HCT116 (cell line): ENCODE measurements at regions not wholly inside any gene's neighbourhood (a gene's known extent, or its start where the extent isn't known, plus 50 kb on each side); places are given as distances from the start of the nearest gene placed in this dataset.
"Not testable (repeated sequence)": the region's sequence is repeated elsewhere in the genome, so short reads cannot be mapped to it uniquely, and the experiment has no call there.

Experiments
- ATAC-seq: fragments of 200-7000 bp; cut with Tn5 transposase; 2 replicates; pipeline ENCODE4 v1.9.1; 2020; ENCODE audit warnings: mild to moderate bottlenecking, moderate library complexity
- BruUV-seq: library from RNA; stranded (reverse); fragments of 400-500 nt; replicated peaks from 2 replicates; lab custom pipeline; 2021; lab: Mats Ljungman, UMichigan
- CTCF ChIA-PET: fragments of 300-600 bp; sonication (Branson Sonifier 250); formaldehyde crosslinking; loops from one replicate; lab custom pipeline; 2021; ENCODE audit warnings: antibody characterized with exemption; lab: Charles Lee
- POLR2A ChIA-PET: fragments of 300-600, 350-600 bp; sonication (Branson Sonifier 250); formaldehyde crosslinking; loops from one replicate; lab custom pipeline; 2021; ENCODE audit warnings: antibody characterized with exemption; lab: Charles Lee
- RAD21 ChIA-PET, 2 experiments: fragments of 300-600 bp; sonication (Branson Sonifier 250); formaldehyde crosslinking; loops; one replicate each; lab custom pipeline; 2023; ENCODE audit warnings: low total read pairs in 2 of 2; ENCODE audit not compliant: uncharacterized antibody in 2 of 2, unreplicated experiment in 2 of 2, low non-redundant PET in 1 of 2; lab: Charles Lee
- DNase-seq: peaks from one replicate; pipeline ENCODE4 v3.0.0-alpha.2; 2010; ENCODE audit warnings: low read depth, low spot score
- H2AFZ ChIP-seq: fragments of 200-600 bp; shearing (Covaris generic), sonication (generic); 2 replicates; pipeline ENCODE4 v1.6.1; 2017; ENCODE audit warnings: low read depth, mixed run types, mixed read lengths, antibody characterized with exemption, low read length; ENCODE audit not compliant: poor library complexity, severe bottlenecking
- H3K27ac ChIP-seq: 2 replicates; pipeline ENCODE4 v1.5.1; 2012; ENCODE audit warnings: low read depth, low read length
- H3K27me3 ChIP-seq: fragments of 200-600 bp; sonication (generic); 2 replicates; pipeline ENCODE4 v1.6.1; 2016; ENCODE audit warnings: mixed run types, low read length, mixed read lengths; ENCODE audit not compliant: insufficient read depth
- H3K36me3 ChIP-seq, 2 experiments: fragments of 200-500 bp in 1 of 2; fragments of 200-600 bp in 1 of 2; sonication (Bioruptor generic) in 1 of 2; sonication (generic) in 1 of 2; 2 replicates each; pipeline versions ENCODE4 v1.5.1 to v1.6.1; 2014 to 2016; ENCODE audit warnings: low read length in 2 of 2, inconsistent platforms in 1 of 2, mixed read lengths in 1 of 2, mixed run types in 1 of 2; ENCODE audit not compliant: insufficient read depth in 2 of 2, control insufficient read depth in 1 of 2
- H3K4me1 ChIP-seq, 2 experiments: fragments of 200-600 bp in 1 of 2; sonication (generic) in 1 of 2; 2 replicates each; pipeline versions ENCODE4 v1.5.1 to v1.6.1; 2012 to 2017; ENCODE audit warnings: low read length in 2 of 2, inconsistent platforms in 1 of 2, mild to moderate bottlenecking in 1 of 2, mixed read lengths in 1 of 2, mixed run types in 1 of 2, moderate library complexity in 1 of 2; ENCODE audit not compliant: insufficient read depth in 2 of 2, control insufficient read depth in 1 of 2
- H3K4me2 ChIP-seq: fragments of 200-600 bp; sonication (generic); 2 replicates; pipeline ENCODE4 v1.6.1; 2017; ENCODE audit warnings: mixed run types, low read length, mixed read lengths
- H3K4me3 ChIP-seq, 2 experiments: fragments of 200-600 bp in 1 of 2; sonication (generic) in 1 of 2; replicated peaks in 1 of 2; 2 replicates each; pipeline ENCODE4 v1.5.1; 2011 to 2016; ENCODE audit warnings: low read length in 2 of 2, control low read depth in 1 of 2, low read depth in 1 of 2, mild to moderate bottlenecking in 1 of 2, mixed read lengths in 1 of 2, mixed run types in 1 of 2
- H3K79me2 ChIP-seq: fragments of 200-600 bp; sonication (generic); 2 replicates; pipeline ENCODE4 v1.6.1; 2017; ENCODE audit warnings: mild to moderate bottlenecking, mixed run types, low read length, moderate library complexity, mixed read lengths; ENCODE audit not compliant: insufficient read depth
- H3K9ac ChIP-seq: fragments of 200-600 bp; sonication (generic); 2 replicates; pipeline ENCODE4 v1.6.1; 2016; ENCODE audit warnings: low read length, mixed read lengths
- H3K9me2 ChIP-seq: fragments of 200-600 bp; sonication (generic), shearing (Covaris generic); 2 replicates; pipeline ENCODE4 v1.6.1; 2017; ENCODE audit warnings: mixed run types, mild to moderate bottlenecking, moderate library complexity; ENCODE audit not compliant: insufficient read depth
- H3K9me3 ChIP-seq, 2 experiments: fragments of 200-500 bp in 1 of 2; fragments of 200-600 bp in 1 of 2; sonication (Bioruptor generic) in 1 of 2; sonication (generic) in 1 of 2; 2 replicates each; pipeline ENCODE4 v1.6.1; 2014 to 2017; ENCODE audit warnings: low read length in 2 of 2, mixed read lengths in 2 of 2, inconsistent platforms in 1 of 2, low read depth in 1 of 2, mild to moderate bottlenecking in 1 of 2, mixed run types in 1 of 2, moderate library complexity in 1 of 2; ENCODE audit not compliant: control insufficient read depth in 1 of 2, insufficient read depth in 1 of 2
- H4K20me1 ChIP-seq: fragments of 200-600 bp; sonication (generic), shearing (Covaris generic); 2 replicates; pipeline ENCODE4 v1.6.1; 2017; ENCODE audit warnings: mixed run types, mild to moderate bottlenecking, moderate library complexity; ENCODE audit not compliant: insufficient read depth
- ATF3 ChIP-seq: IDR thresholded peaks from 2 replicates; pipeline ENCODE4 v1.6.1; 2012
- CBX3 ChIP-seq: IDR thresholded peaks from 2 replicates; pipeline ENCODE4 v1.6.1; 2012; ENCODE audit warnings: low read depth
- ELF1 ChIP-seq: IDR thresholded peaks from 2 replicates; pipeline ENCODE4 v1.6.1; 2012; ENCODE audit warnings: low read depth, borderline replicate concordance
- EZH2 ChIP-seq: fragments of 200-600 bp; sonication (generic); IDR thresholded peaks from 2 replicates; pipeline ENCODE4 v1.6.1; 2017; ENCODE audit warnings: antibody characterized with exemption, mixed run types
- EZH2phosphoT487 ChIP-seq: fragments of 200-600 bp; IDR thresholded peaks from 2 replicates; pipeline ENCODE4 v1.6.1; 2018; ENCODE audit warnings: antibody characterized with exemption, borderline replicate concordance
- FOSL1 ChIP-seq: IDR thresholded peaks from 2 replicates; pipeline ENCODE4 v1.6.1; 2012; ENCODE audit warnings: low read depth
- POLR2AphosphoS5 ChIP-seq: IDR thresholded peaks from 2 replicates; pipeline ENCODE4 v1.6.1; 2011; ENCODE audit warnings: mild to moderate bottlenecking, low read depth, low read length, moderate library complexity
- RAD21 ChIP-seq: IDR thresholded peaks from 2 replicates; pipeline ENCODE4 v1.6.1; 2012; ENCODE audit warnings: low read depth, mild to moderate bottlenecking
- SIN3A ChIP-seq: IDR thresholded peaks from 2 replicates; pipeline ENCODE4 v1.6.1; 2012; ENCODE audit warnings: low read depth
- SP1 ChIP-seq: IDR thresholded peaks from 2 replicates; pipeline ENCODE4 v1.6.1; 2012; ENCODE audit warnings: low read depth
- SRF ChIP-seq: IDR thresholded peaks from 2 replicates; pipeline ENCODE4 v1.6.1; 2012; ENCODE audit warnings: low read depth
- YY1 ChIP-seq: IDR thresholded peaks from 2 replicates; pipeline ENCODE4 v1.6.1; 2011; ENCODE audit warnings: low read length, low read depth, moderate library complexity, mild to moderate bottlenecking; ENCODE audit not compliant: insufficient replicate concordance; ENCODE audit errors: extremely low read depth
- ZNF274 ChIP-seq: fragments of 200-500 bp; sonication (Bioruptor generic); IDR thresholded peaks from 2 replicates; pipeline ENCODE4 v1.6.1; 2014; ENCODE audit warnings: mild to moderate bottlenecking, low read depth, low read length, inconsistent platforms
- intact Hi-C: fragments of 100-400 bp; cut with micrococcal nuclease; formaldehyde crosslinking; loops from 2 replicates; pipeline ENCODE4 v1.10.0; 2022

- BruUV-seq, intact Hi-C loops, H3K4me2 ChIP-seq, H2AFZ ChIP-seq, H3K36me3 ChIP-seq, H3K27me3 ChIP-seq, CTCF ChIA-PET, H3K9me3 ChIP-seq, H3K27ac ChIP-seq, POLR2A ChIA-PET, ATAC-seq, H3K4me3 ChIP-seq, RAD21 ChIA-PET, H3K79me2 ChIP-seq, H3K9ac ChIP-seq, H3K9me2 ChIP-seq, DNase-seq, H4K20me1 ChIP-seq: not testable (repeated sequence)
- H3K4me1 ChIP-seq, result peaks cover 11 to 12% of the 10 kb centered on the region in 2 experiments
These were observed 82.4 kb upstream of the C15orf39 start for GRCh38 chr15:75119312-75119711.

- no TSS peak for BruUV-seq
- Histone ChIP-seq H3K4me1 (peaks cover 11 to 12% of the 10 kb centered on the region in 2 experiments), H3K79me2 (no peaks in the 10 kb centered on the region), H3K4me3 (no peak overlapping the region), H2AFZ (no peak overlapping the region), H3K27ac (no peak overlapping the region), H3K4me2 (no peak overlapping the region), H3K27me3 (no peaks in the 10 kb centered on the region), H3K36me3 (no peaks in the 10 kb centered on the region), H4K20me1 (no peaks in the 10 kb centered on the region), H3K9me3 (0 out of 4 replicates have a peak, but pooled peaks cover 0 to 5% of the 10 kb centered on the region in 2 experiments), H3K9ac (no peak overlapping the region), H3K9me2 (no peaks in the 10 kb centered on the region)
- CTCF ChIA-PET, result no interaction called here
- DNase-seq (no peak), ATAC-seq (no peak)
- POLR2A ChIA-PET, result no interaction called here
- intact Hi-C loops, result no loop called here
- TF ChIP-seq RAD21, result no peak
- TF ChIP-seq ELF1, result no peak
- no peak for TF ChIP-seq FOSL1
- TF ChIP-seq ZNF274, result no peak
- TF ChIP-seq EZH2, result no peak
- no peak for TF ChIP-seq SP1
- TF ChIP-seq SIN3A, result no peak
- no peak for TF ChIP-seq YY1
- TF ChIP-seq ATF3, result no peak
- TF ChIP-seq SRF, result no peak
- no peak for TF ChIP-seq POLR2AphosphoS5
- TF ChIP-seq CBX3, result no peak
- TF ChIP-seq EZH2phosphoT487, result no peak
- RAD21 ChIA-PET, result no interaction called here
These were observed 80.2 kb upstream of the C15orf39 start for GRCh38 chr15:75121491-75121890.
